ENCODE measurements at regions not wholly inside any gene's neighbourhood (a gene's known extent, or its start where the extent isn't known, plus 50 kb on each side); places are given as distances from the start of the nearest gene placed in this dataset.

- no peaks in the 10 kb centered on the region for H3K9me3 Mint-ChIP-seq
Observed at GRCh38 chr1:37137014-37137413, 102.7 kb upstream of the GRIK3 start.

GRCh38 chr1:37137601-37138000, 103.3 kb upstream of the GRIK3 start:
- Mint-ChIP-seq H3K27me3 (no peaks in the 10 kb centered on the region), H3K27ac (no peak overlapping the region), H3K9me3 (no peaks in the 10 kb centered on the region), H3K4me1 (no peaks in the 10 kb centered on the region), H3K36me3 (ENCODE audit: low read depth) (no peaks in the 10 kb centered on the region), H3K4me3 (no peak overlapping the region)
- ChIA-PET POLR2A (no interaction called here), CTCF (no interaction called here)
- DNase-seq: no peak

More at GRCh38 chr1:37137014-37137413, 102.7 kb upstream of the GRIK3 start:
- ChIA-PET POLR2A (no interaction called here), CTCF (no interaction called here)
- Mint-ChIP-seq H3K27me3 (no peaks in the 10 kb centered on the region), H3K4me1 (no peaks in the 10 kb centered on the region), H3K36me3 (ENCODE audit: low read depth) (no peaks in the 10 kb centered on the region), H3K27ac (no peak overlapping the region), H3K4me3 (no peak overlapping the region)
- no peak for DNase-seq

- H3K27me3 Mint-ChIP-seq: peaks cover 2% of the 10 kb centered on the region
- no peaks in the 10 kb centered on the region for H3K36me3 Mint-ChIP-seq (ENCODE audit: low read depth)
- ChIA-PET POLR2A (no interaction called here), CTCF (no interaction called here)
- H3K4me3 Mint-ChIP-seq: no peak overlapping the region
- no peak overlapping the region for H3K27ac Mint-ChIP-seq
- H3K4me1 Mint-ChIP-seq: no peaks in the 10 kb centered on the region
- H3K9me3 Mint-ChIP-seq: no peaks in the 10 kb centered on the region
- no peak for DNase-seq
Observed at GRCh38 chr1:37143800-37144199, 109.5 kb upstream of the GRIK3 start.

- POLR2A ChIA-PET: no interaction called here
- no peaks in the 10 kb centered on the region for H3K4me1 Mint-ChIP-seq
- H3K36me3 Mint-ChIP-seq (ENCODE audit: low read depth): no peaks in the 10 kb centered on the region
- no peak for DNase-seq
- peaks cover 2% of the 10 kb centered on the region for H3K27me3 Mint-ChIP-seq
- no peak overlapping the region for H3K27ac Mint-ChIP-seq
- no peaks in the 10 kb centered on the region for H3K9me3 Mint-ChIP-seq
- CTCF ChIA-PET: no interaction called here
- no peak overlapping the region for H3K4me3 Mint-ChIP-seq
Observed at GRCh38 chr1:37146071-37146470, 111.8 kb upstream of the GRIK3 start.

- POLR2A ChIA-PET: no interaction called here
- Mint-ChIP-seq H3K4me1 (no peaks in the 10 kb centered on the region), H3K36me3 (ENCODE audit: low read depth) (no peaks in the 10 kb centered on the region), H3K27me3 (peaks cover 2% of the 10 kb centered on the region), H3K9me3 (no peaks in the 10 kb centered on the region), H3K27ac (no peak overlapping the region), H3K4me3 (no peak overlapping the region)
- DNase-seq: no peak
- CTCF ChIA-PET: no interaction called here
Observed at GRCh38 chr1:37147392-37147831, 113.1 kb upstream of the GRIK3 start.

GRCh38 chr1:37147906-37148305, 113.6 kb upstream of the GRIK3 start:
- CTCF ChIA-PET: no interaction called here
- POLR2A ChIA-PET: no interaction called here
- Mint-ChIP-seq H3K4me1 (no peaks in the 10 kb centered on the region), H3K27me3 (peaks cover under 1% of the 10 kb centered on the region), H3K36me3 (ENCODE audit: low read depth) (no peaks in the 10 kb centered on the region), H3K4me3 (no peak overlapping the region), H3K27ac (no peak overlapping the region), H3K9me3 (no peaks in the 10 kb centered on the region)
- DNase-seq: no peak

- H3K9me3 Mint-ChIP-seq: no peaks in the 10 kb centered on the region
- DNase-seq: no peak
- H3K27me3 Mint-ChIP-seq: no peaks in the 10 kb centered on the region
- ChIA-PET CTCF (no interaction called here), POLR2A (no interaction called here)
- H3K4me3 Mint-ChIP-seq: no peak overlapping the region
- no peaks in the 10 kb centered on the region for H3K4me1 Mint-ChIP-seq
- H3K36me3 Mint-ChIP-seq (ENCODE audit: low read depth): no peaks in the 10 kb centered on the region
- H3K27ac Mint-ChIP-seq: no peak overlapping the region
Observed at GRCh38 chr1:37148663-37149062, 114.3 kb upstream of the GRIK3 start.

- H3K27ac Mint-ChIP-seq: no peak overlapping the region
- no peaks in the 10 kb centered on the region for H3K9me3 Mint-ChIP-seq
- no peaks in the 10 kb centered on the region for H3K4me1 Mint-ChIP-seq
- POLR2A ChIA-PET: no interaction called here
- CTCF ChIA-PET: no interaction called here
- no peaks in the 10 kb centered on the region for H3K36me3 Mint-ChIP-seq (ENCODE audit: low read depth)
- DNase-seq: no peak
- no peak overlapping the region for H3K4me3 Mint-ChIP-seq
- no peaks in the 10 kb centered on the region for H3K27me3 Mint-ChIP-seq
Observed at GRCh38 chr1:37149296-37149695, 115.0 kb upstream of the GRIK3 start.

- POLR2A ChIA-PET: no interaction called here
Observed at GRCh38 chr1:37150986-37151385, 116.7 kb upstream of the GRIK3 start.

GRCh38 chr1:37151789-37152188, 117.5 kb upstream of the GRIK3 start:
- POLR2A ChIA-PET: no interaction called here
- H3K36me3 Mint-ChIP-seq (ENCODE audit: low read depth): no peaks in the 10 kb centered on the region
- H3K9me3 Mint-ChIP-seq: no peaks in the 10 kb centered on the region
- no peak overlapping the region for H3K27ac Mint-ChIP-seq
- no peaks in the 10 kb centered on the region for H3K4me1 Mint-ChIP-seq
- CTCF ChIA-PET: no interaction called here
- H3K4me3 Mint-ChIP-seq: no peak overlapping the region
- H3K27me3 Mint-ChIP-seq: no peaks in the 10 kb centered on the region
- DNase-seq: no peak

More at GRCh38 chr1:37150986-37151385, 116.7 kb upstream of the GRIK3 start:
- Mint-ChIP-seq H3K9me3 (no peaks in the 10 kb centered on the region), H3K27me3 (no peaks in the 10 kb centered on the region), H3K4me3 (no peak overlapping the region), H3K4me1 (no peaks in the 10 kb centered on the region), H3K27ac (no peak overlapping the region), H3K36me3 (ENCODE audit: low read depth) (no peaks in the 10 kb centered on the region)
- CTCF ChIA-PET: no interaction called here
- DNase-seq: no peak

GRCh38 chr1:37152491-37152890, 118.2 kb upstream of the GRIK3 start:
- no peaks in the 10 kb centered on the region for H3K36me3 Mint-ChIP-seq (ENCODE audit: low read depth)
- ChIA-PET CTCF (no interaction called here), POLR2A (no interaction called here)
- DNase-seq: no peak
- no peak overlapping the region for H3K27ac Mint-ChIP-seq
- no peaks in the 10 kb centered on the region for H3K9me3 Mint-ChIP-seq
- H3K27me3 Mint-ChIP-seq: no peaks in the 10 kb centered on the region
- no peak overlapping the region for H3K4me3 Mint-ChIP-seq
- no peaks in the 10 kb centered on the region for H3K4me1 Mint-ChIP-seq

- H3K4me3 Mint-ChIP-seq: no peak overlapping the region
- no peaks in the 10 kb centered on the region for H3K9me3 Mint-ChIP-seq
- no peak overlapping the region for H3K27ac Mint-ChIP-seq
- DNase-seq: no peak
- no peaks in the 10 kb centered on the region for H3K27me3 Mint-ChIP-seq
- ChIA-PET CTCF (no interaction called here), POLR2A (no interaction called here)
- no peaks in the 10 kb centered on the region for H3K36me3 Mint-ChIP-seq (ENCODE audit: low read depth)
- no peaks in the 10 kb centered on the region for H3K4me1 Mint-ChIP-seq
Observed at GRCh38 chr1:37153116-37154100, 119.1 kb upstream of the GRIK3 start.

- no peaks in the 10 kb centered on the region for H3K27me3 Mint-ChIP-seq
- H3K4me1 Mint-ChIP-seq: no peaks in the 10 kb centered on the region
- H3K27ac Mint-ChIP-seq: no peak overlapping the region
- ChIA-PET CTCF (no interaction called here), POLR2A (no interaction called here)
- no peaks in the 10 kb centered on the region for H3K36me3 Mint-ChIP-seq (ENCODE audit: low read depth)
- no peak overlapping the region for H3K4me3 Mint-ChIP-seq
- H3K9me3 Mint-ChIP-seq: no peaks in the 10 kb centered on the region
- no peak for DNase-seq
Observed at GRCh38 chr1:37156646-37157045, 122.3 kb upstream of the GRIK3 start.

- H3K4me1 Mint-ChIP-seq: no peaks in the 10 kb centered on the region
- no peaks in the 10 kb centered on the region for H3K36me3 Mint-ChIP-seq (ENCODE audit: low read depth)
- POLR2A ChIA-PET: no interaction called here
- no peak overlapping the region for H3K4me3 Mint-ChIP-seq
- no peak for DNase-seq
- no peak overlapping the region for H3K27ac Mint-ChIP-seq
- no peaks in the 10 kb centered on the region for H3K9me3 Mint-ChIP-seq
- H3K27me3 Mint-ChIP-seq: no peaks in the 10 kb centered on the region
- CTCF ChIA-PET: interaction anchor here (0.6 kb wide), 1 partner anchor 602 kb away, joined by 3 read pairs; no protein-coding TSS in a partner anchor
Observed at GRCh38 chr1:37157634-37158033, 123.3 kb upstream of the GRIK3 start.

All from activated CD4-positive, alpha-beta T cell treated with anti-CD3 and anti-CD28 coated beads, Interleukin-2, amount 10 ng/mL, durations not matched to agents 7 days and 5 days (primary cell).